ENCODE measurements at regions not wholly inside any gene's neighbourhood (a gene's known extent, or its start where the extent isn't known, plus 50 kb on each side); places are given as distances from the start of the nearest gene placed in this dataset.
"Not testable (repeated sequence)": the region's sequence is repeated elsewhere in the genome, so short reads cannot be mapped to it uniquely, and the experiment has no call there.

GRCh38 chr2:89960570-89960969 lies 1269.1 kb downstream of the RPIA start:
- DNase-seq (ENCODE audit: low spot score) = not testable (repeated sequence)

DNA sequence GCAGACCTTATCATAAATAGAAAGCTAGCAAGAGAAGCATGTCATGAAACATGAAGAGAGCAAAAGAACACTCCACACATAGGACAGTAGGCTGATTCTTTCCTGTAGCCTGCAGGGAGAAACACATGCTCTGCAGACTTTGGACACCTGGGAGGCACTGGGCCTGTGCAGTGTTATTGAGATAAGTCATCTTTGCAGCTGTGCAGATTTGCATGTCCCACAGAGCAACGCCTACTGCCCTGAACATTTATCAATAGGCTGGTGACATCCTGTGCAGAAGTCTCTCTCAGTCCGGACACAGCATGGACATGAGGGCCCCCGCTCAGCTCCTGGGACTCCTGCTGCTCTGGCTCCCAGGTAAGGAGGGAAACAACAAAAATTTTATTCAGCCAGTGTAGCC lies 1277.1 kb downstream of the RPIA start:
- DNase-seq (ENCODE audit: low spot score) = not testable (repeated sequence)

GRCh38 chr2:89969190-89969589 lies 1277.7 kb downstream of the RPIA start:
- not testable (repeated sequence) for DNase-seq (ENCODE audit: low spot score)

DNA sequence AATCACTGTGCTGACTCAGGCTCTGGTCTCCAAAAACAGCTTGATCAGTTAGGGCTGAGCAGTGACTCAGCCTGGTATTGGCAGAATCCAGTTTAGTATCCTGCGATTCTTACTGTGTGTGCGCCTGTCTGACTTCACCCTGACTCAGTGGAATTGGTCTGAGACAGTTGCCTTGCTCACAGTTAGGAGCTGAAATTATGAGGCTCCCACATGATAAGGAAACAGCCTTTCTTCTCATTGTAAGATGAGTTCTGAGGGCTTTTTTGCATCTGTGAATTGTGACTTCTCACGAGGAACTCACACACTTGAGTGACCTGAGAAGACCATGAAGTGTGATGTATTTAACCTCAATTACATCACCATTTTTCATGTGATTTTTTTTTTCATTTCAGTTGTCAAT lies 1282.4 kb downstream of the RPIA start:
- DNase-seq (ENCODE audit: low spot score) = not testable (repeated sequence)

DNA sequence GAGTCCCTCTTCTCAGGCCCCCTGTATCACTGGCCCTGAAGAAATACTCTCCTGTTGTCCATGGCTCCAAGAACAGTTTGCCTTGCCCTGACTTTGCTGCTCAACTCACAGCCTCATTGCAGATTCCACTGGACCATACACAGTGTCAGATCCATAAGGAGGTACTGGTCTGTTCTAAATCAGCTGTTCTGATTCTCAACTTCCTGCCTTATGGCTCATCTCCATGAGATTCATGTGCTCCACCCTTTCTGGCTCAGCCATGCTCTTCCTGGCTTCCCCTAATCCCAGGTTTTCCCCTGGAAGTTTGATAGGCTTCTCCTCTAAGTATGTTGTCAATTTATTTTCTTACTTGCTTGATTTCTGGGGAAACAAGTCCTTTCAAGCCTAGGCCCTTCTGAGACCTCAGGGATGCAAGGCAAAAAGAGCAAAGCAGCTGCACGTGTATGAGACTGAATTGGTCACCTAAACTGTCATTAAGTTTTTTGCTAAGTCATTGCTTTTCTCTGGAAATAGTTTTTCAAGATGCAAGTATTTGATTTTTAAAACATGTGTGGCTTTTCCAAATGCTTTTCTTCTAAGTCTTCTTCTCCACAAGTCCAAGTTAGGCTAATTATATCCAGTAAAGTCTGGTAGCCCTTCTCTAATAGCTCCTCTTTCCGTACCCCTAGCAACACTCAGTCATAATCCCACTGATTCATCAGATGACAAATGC lies 1288.5 kb downstream of the RPIA start:
- not testable (repeated sequence) for DNase-seq (ENCODE audit: low spot score)

GRCh38 chr2:89982246-89982645 lies 1290.8 kb downstream of the RPIA start:
- not testable (repeated sequence) for DNase-seq (ENCODE audit: low spot score)

DNA sequence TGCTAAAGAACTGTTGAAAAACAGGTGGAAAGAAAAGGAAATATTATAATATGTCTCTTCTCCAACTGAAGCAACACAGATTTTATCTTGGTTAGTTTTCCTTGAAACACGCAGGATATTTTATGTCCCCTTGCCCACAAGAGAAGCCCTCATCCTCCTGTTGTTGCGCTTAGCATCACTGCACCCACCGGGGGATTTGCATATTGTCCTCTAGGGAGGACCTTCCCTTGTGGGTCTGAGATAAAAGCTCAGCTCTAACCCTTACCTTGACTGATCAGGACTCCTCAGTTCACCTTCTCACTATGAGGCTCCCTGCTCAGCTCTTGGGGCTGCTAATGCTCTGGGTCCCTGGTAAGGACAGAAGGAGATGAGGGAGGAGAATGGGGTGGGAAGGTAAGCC lies 1294.2 kb downstream of the RPIA start:
- not testable (repeated sequence) for DNase-seq (ENCODE audit: low spot score)

GRCh38 chr2:89986532-89986931 lies 1295.1 kb downstream of the RPIA start:
- not testable (repeated sequence) for DNase-seq (ENCODE audit: low spot score)

- DNase-seq (ENCODE audit: low spot score) = not testable (repeated sequence)
Observed at GRCh38 chr2:89996779-89997178, 1305.3 kb downstream of the RPIA start.

GRCh38 chr2:90004553-90004952 lies 1313.1 kb downstream of the RPIA start:
- DNase-seq (ENCODE audit: low spot score) = not testable (repeated sequence)

GRCh38 chr2:90010442-90011100 lies 1319.1 kb downstream of the RPIA start:
- not testable (repeated sequence) for DNase-seq (ENCODE audit: low spot score)

DNA sequence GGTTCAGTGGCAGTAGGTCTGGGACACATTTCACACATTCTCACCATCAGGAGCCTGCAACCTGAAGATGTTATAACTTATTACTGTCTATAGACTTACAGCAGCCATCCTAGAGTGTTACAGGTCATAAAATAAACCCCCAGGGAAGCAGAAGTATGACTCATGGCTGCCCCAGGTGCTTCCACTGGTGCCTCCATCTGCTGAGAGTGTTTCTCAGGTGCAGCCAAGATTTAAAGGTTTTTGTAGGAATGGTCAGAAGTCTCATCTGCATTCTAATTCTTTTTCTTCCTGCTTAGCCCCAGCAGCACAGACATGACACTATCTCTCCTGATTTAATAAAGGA lies 1319.6 kb downstream of the RPIA start:
- not testable (repeated sequence) for DNase-seq (ENCODE audit: low spot score)

GRCh38 chr2:90019908-90020307 lies 1328.4 kb downstream of the RPIA start:
- DNase-seq (ENCODE audit: low spot score) = not testable (repeated sequence)

DNA sequence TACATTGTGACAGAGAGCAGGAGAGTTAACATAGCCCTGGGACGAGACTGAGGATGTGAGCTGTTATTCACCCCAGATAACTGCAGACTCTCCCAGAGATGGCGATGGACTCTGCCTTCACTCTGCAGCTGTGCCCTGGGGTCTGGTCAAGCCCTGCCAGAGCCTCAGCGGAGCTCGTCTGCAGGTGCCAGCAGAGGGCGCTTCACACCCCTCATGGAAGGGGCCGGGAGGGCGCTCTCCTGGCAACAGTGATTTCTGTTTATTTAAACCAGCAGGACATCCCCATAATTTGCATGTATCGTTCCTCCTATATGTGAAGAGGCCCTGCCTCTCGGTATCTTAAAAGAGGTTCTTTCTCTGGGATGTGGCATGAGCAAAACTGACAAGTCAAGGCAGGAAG lies 1329.8 kb downstream of the RPIA start:
- DNase-seq (ENCODE audit: low spot score) = not testable (repeated sequence)

DNA sequence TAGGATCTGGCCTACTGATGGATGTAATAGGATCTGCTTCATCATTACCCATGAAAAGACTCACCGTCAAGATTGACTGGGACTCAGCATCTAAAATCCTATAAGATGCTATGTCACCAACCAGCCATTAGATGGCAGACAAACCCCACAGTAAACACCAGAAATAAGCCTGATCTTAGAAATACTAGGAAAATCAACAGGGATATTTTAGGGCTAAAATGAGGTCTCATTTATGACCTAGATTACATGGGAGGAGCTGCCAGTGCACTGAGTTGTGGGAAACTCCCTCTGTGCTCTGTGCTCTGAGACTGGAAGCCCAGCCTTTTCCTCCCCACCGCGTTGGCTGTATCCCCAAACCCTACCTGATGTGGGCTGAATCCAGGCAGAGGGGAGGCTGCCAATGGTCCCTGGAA lies 1335.8 kb downstream of the RPIA start:
- not testable (repeated sequence) for DNase-seq (ENCODE audit: low spot score)

DNA sequence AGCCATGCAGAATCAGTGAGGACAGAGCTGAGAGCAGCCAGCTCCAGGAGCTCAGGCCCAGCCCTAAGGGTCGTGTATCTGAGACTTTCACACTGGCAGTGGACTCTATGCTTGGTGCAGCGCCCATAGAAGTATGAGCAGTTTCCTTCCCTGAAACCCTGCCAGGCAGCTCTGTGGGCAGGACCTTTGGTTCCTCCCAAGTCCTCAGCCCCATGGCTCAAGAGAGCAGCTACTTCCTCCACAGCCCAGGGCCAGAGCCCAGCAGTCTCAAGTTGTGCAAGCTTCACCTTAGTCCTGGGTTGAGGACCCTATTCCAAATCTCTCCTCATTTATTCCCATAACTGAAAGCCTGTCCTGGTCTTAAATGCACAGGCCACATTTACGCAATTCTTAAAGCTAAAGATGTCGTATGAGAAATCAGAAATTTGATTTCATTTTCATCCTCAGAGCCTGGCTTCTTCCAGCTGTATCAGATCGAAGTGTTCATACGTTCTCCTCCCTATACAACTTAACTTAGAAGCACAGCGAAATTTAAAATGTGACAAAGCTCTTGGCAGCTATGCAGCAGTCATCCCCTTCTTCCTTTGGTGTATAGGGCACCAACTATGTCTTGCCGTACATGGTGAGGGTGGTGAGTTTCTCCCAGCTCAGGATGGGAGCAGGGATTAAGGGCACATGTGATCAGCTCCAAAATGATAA lies 1337.1 kb downstream of the RPIA start:
- not testable (repeated sequence) for DNase-seq (ENCODE audit: low spot score)

DNA sequence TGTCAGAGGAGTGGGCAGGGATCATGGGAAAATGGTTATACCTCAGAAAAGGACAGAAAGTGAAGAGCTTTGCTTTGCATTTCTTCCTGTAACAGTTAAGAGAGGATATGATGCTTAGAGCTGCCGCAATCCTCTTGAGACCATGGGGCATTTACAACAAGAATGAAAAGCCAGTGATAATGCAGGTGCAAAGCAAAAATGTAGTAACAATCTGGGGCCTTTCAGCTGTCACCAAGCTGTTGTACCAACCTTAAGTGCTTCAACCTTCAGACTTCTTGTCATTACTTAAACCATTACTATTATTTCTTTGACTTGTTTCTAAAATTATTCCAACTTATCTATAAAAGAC lies 1337.6 kb downstream of the RPIA start:
- not testable (repeated sequence) for DNase-seq (ENCODE audit: low spot score)

GRCh38 chr2:90032269-90032668 lies 1340.8 kb downstream of the RPIA start:
- not testable (repeated sequence) for DNase-seq (ENCODE audit: low spot score)

GRCh38 chr2:90036335-90036734 lies 1344.9 kb downstream of the RPIA start:
- DNase-seq (ENCODE audit: low spot score) = not testable (repeated sequence)

DNA sequence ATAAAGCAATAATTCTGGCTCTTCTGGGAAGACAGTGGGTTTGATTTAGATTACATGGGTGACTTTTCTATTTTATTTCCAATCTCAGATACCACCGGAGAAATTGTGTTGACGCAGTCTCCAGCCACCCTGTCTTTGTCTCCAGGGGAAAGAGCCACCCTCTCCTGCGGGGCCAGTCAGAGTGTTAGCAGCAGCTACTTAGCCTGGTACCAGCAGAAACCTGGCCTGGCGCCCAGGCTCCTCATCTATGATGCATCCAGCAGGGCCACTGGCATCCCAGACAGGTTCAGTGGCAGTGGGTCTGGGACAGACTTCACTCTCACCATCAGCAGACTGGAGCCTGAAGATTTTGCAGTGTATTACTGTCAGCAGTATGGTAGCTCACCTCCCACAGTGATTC lies 1347.6 kb downstream of the RPIA start:
- DNase-seq (ENCODE audit: low spot score) = not testable (repeated sequence)

DNA sequence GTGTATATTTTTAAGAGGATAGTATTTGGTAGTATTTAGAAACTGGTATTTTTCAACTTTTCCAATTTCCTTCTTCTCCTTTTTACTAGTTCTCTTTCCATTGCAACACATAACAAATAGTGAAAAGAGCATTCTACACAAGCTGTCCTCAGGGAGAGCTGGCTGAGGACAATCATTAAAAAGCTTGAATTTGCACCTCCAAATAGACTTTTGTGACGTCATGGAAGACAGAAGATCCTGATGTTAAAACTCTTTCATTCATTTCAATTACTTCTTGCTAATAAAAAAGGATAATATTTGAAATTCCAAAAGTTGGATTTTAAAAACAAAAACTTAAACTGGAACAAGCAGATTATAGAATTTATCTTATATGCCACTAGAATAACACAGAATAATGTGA lies 1356.3 kb downstream of the RPIA start:
- DNase-seq (ENCODE audit: low spot score) = not testable (repeated sequence)

- not testable (repeated sequence) for DNase-seq (ENCODE audit: low spot score)
Observed at GRCh38 chr2:90052113-90052631, 1360.7 kb downstream of the RPIA start.
